Breast epithelium (tissue), 3 donors: ENCODE measurements at regions not wholly inside any gene's neighbourhood (a gene's known extent, or its start where the extent isn't known, plus 50 kb on each side); places are given as distances from the start of the nearest gene placed in this dataset.

Source experiments
- POLR2AphosphoS5 ChIP-seq, 3 donors: sonication (generic); formaldehyde crosslinking; IDR thresholded peaks; one replicate each; pipeline ENCODE4 v1.6.1; 2017; ENCODE audit warnings: antibody characterized with exemption in 3 of 3
- TF ChIP-seq, protein P1 (sequence below), 3 donors: fragments of 450-650 bp; IDR thresholded peaks; one replicate each; pipeline ENCODE4 v1.5.1; 2016 to 2017; ENCODE audit warnings: antibody characterized with exemption in 3 of 3, mild to moderate bottlenecking in 3 of 3, moderate library complexity in 3 of 3

- TF ChIP-seq POLR2AphosphoS5 (IDR thresholded peaks at IDR 0.05), result no peak
- TF ChIP-seq, protein P1, sequence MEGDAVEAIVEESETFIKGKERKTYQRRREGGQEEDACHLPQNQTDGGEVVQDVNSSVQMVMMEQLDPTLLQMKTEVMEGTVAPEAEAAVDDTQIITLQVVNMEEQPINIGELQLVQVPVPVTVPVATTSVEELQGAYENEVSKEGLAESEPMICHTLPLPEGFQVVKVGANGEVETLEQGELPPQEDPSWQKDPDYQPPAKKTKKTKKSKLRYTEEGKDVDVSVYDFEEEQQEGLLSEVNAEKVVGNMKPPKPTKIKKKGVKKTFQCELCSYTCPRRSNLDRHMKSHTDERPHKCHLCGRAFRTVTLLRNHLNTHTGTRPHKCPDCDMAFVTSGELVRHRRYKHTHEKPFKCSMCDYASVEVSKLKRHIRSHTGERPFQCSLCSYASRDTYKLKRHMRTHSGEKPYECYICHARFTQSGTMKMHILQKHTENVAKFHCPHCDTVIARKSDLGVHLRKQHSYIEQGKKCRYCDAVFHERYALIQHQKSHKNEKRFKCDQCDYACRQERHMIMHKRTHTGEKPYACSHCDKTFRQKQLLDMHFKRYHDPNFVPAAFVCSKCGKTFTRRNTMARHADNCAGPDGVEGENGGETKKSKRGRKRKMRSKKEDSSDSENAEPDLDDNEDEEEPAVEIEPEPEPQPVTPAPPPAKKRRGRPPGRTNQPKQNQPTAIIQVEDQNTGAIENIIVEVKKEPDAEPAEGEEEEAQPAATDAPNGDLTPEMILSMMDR (IDR thresholded peaks at IDR 0.05), result no peak
Measured at GRCh38 chr9:72415948-72416347, 50.9 kb upstream of the ZFAND5 start.
